Liver (tissue), 3 donors: ENCODE measurements at regions not wholly inside any gene's neighbourhood (a gene's known extent, or its start where the extent isn't known, plus 50 kb on each side); places are given as distances from the start of the nearest gene placed in this dataset.
"Not testable (repeated sequence)": the region's sequence is repeated elsewhere in the genome, so short reads cannot be mapped to it uniquely, and the experiment has no call there.

Source experiments
- GABPA ChIP-seq, 2 donors: IDR thresholded peaks in 1 of 2; conservative IDR thresholded peaks in 1 of 2; 2 replicates each; pipeline ENCODE4 v1.6.1; 2016; ENCODE audit warnings: antibody characterized with exemption in 2 of 2, mild to moderate bottlenecking in 1 of 2, moderate library complexity in 1 of 2
- JUND ChIP-seq, 2 donors: IDR thresholded peaks; 2 replicates each; pipeline ENCODE4 v1.6.1; 2016; ENCODE audit warnings: antibody characterized with exemption in 2 of 2
- TAF1 ChIP-seq: conservative IDR thresholded peaks from 2 replicates; pipeline ENCODE4 v1.6.1; 2016; ENCODE audit warnings: antibody characterized with exemption, mild to moderate bottlenecking
- YY1 ChIP-seq: IDR thresholded peaks from 2 replicates; pipeline ENCODE4 v1.6.1; 2016; ENCODE audit warnings: antibody characterized with exemption, mild to moderate bottlenecking
- TF ChIP-seq, protein P1 (sequence below): fragments of 150-350 bp; IDR thresholded peaks from 2 replicates; pipeline ENCODE4 v1.5.1; 2017; ENCODE audit warnings: improper control_type of control experiment, low read depth, low read length; ENCODE audit not compliant: missing input control
- TF ChIP-seq, protein P2 (sequence below): IDR thresholded peaks from 2 replicates; pipeline ENCODE4 v1.6.1; 2016; ENCODE audit warnings: antibody characterized with exemption
- TF ChIP-seq, protein P3 (sequence below): IDR thresholded peaks from 2 replicates; pipeline ENCODE4 v1.6.1; 2016; ENCODE audit warnings: antibody characterized with exemption, mild to moderate bottlenecking
- donor health status: healthy.
- donor health status: healthy.

DNA sequence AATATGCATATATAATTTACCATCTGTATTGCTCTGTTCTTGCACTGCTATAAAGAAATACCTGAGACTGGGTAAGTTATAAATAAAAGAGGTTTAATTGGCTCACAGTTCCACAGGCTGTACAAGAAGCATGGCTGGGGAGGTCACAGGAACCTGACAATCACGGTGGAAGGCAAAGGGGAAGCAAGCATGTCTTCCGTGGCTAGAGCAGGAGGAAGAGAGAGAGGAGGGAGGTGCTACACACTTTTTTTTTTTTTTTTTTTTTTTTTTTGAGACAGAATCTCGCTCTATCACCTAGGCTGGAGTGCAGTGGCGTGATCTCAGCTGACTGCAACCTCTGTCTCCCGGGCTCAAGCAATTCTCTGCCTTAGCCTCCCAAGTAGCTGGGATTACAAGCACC, 150.9 kb upstream of the DTNBP1 start:
- not testable (repeated sequence) for TF ChIP-seq GABPA (IDR thresholded peaks at IDR 0.05 in 1 of 2, conservative IDR thresholded peaks at IDR 0.05 in 1 of 2); YY1; TAF1; JUND (IDR thresholded peaks at IDR 0.05)
- TF ChIP-seq, protein P1, sequence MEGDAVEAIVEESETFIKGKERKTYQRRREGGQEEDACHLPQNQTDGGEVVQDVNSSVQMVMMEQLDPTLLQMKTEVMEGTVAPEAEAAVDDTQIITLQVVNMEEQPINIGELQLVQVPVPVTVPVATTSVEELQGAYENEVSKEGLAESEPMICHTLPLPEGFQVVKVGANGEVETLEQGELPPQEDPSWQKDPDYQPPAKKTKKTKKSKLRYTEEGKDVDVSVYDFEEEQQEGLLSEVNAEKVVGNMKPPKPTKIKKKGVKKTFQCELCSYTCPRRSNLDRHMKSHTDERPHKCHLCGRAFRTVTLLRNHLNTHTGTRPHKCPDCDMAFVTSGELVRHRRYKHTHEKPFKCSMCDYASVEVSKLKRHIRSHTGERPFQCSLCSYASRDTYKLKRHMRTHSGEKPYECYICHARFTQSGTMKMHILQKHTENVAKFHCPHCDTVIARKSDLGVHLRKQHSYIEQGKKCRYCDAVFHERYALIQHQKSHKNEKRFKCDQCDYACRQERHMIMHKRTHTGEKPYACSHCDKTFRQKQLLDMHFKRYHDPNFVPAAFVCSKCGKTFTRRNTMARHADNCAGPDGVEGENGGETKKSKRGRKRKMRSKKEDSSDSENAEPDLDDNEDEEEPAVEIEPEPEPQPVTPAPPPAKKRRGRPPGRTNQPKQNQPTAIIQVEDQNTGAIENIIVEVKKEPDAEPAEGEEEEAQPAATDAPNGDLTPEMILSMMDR = not testable (repeated sequence)
- TF ChIP-seq, protein P2, sequence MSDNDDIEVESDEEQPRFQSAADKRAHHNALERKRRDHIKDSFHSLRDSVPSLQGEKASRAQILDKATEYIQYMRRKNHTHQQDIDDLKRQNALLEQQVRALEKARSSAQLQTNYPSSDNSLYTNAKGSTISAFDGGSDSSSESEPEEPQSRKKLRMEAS = not testable (repeated sequence)
- TF ChIP-seq, protein P3, sequence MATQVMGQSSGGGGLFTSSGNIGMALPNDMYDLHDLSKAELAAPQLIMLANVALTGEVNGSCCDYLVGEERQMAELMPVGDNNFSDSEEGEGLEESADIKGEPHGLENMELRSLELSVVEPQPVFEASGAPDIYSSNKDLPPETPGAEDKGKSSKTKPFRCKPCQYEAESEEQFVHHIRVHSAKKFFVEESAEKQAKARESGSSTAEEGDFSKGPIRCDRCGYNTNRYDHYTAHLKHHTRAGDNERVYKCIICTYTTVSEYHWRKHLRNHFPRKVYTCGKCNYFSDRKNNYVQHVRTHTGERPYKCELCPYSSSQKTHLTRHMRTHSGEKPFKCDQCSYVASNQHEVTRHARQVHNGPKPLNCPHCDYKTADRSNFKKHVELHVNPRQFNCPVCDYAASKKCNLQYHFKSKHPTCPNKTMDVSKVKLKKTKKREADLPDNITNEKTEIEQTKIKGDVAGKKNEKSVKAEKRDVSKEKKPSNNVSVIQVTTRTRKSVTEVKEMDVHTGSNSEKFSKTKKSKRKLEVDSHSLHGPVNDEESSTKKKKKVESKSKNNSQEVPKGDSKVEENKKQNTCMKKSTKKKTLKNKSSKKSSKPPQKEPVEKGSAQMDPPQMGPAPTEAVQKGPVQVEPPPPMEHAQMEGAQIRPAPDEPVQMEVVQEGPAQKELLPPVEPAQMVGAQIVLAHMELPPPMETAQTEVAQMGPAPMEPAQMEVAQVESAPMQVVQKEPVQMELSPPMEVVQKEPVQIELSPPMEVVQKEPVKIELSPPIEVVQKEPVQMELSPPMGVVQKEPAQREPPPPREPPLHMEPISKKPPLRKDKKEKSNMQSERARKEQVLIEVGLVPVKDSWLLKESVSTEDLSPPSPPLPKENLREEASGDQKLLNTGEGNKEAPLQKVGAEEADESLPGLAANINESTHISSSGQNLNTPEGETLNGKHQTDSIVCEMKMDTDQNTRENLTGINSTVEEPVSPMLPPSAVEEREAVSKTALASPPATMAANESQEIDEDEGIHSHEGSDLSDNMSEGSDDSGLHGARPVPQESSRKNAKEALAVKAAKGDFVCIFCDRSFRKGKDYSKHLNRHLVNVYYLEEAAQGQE = not testable (repeated sequence)
